GM12891 (cell line): ENCODE measurements at regions not wholly inside any gene's neighbourhood (a gene's known extent, or its start where the extent isn't known, plus 50 kb on each side); places are given as distances from the start of the nearest gene placed in this dataset.

Experiments
- PAX5 ChIP-seq: IDR thresholded peaks from 2 replicates; pipeline ENCODE4 v1.6.1; 2011; ENCODE audit warnings: low read length, moderate library complexity, mild to moderate bottlenecking; ENCODE audit not compliant: insufficient read depth, severe bottlenecking
- POLR2A ChIP-seq: IDR thresholded peaks from 2 replicates; pipeline ENCODE4 v1.6.1; 2011; ENCODE audit warnings: low read depth, low read length, control low read depth
- POU2F2 ChIP-seq: IDR thresholded peaks from 2 replicates; pipeline ENCODE4 v1.6.1; 2011; ENCODE audit warnings: low read depth, mild to moderate bottlenecking, control low read depth, low read length, moderate library complexity
- TAF1 ChIP-seq: IDR thresholded peaks from 2 replicates; pipeline ENCODE4 v1.6.1; 2011; ENCODE audit warnings: low read depth, low read length, control low read depth

- TF ChIP-seq POLR2A = no peak
- no peak for TF ChIP-seq PAX5
- no peak for TF ChIP-seq POU2F2
- no peak for TF ChIP-seq TAF1
Observed at GRCh38 chr12:84767079-84767478, 145.5 kb downstream of the SLC6A15 start.
